MM.1S (cell line): ENCODE measurements at regions not wholly inside any gene's neighbourhood (a gene's known extent, or its start where the extent isn't known, plus 50 kb on each side); places are given as distances from the start of the nearest gene placed in this dataset.

ENCODE experiments used
- DNase-seq: peaks from one replicate; pipeline ENCODE4 v3.0.0-alpha.2; 2015
- H2AFZ ChIP-seq: fragments of 300-600 bp; sonication (generic); 2 replicates; pipeline ENCODE4 v1.6.0; 2016; ENCODE audit warnings: antibody characterized with exemption, low read length
- H3F3A ChIP-seq: fragments of 300-600 bp; sonication (generic); 2 replicates; pipeline ENCODE4 v1.6.1; 2016; ENCODE audit warnings: mild to moderate bottlenecking, antibody characterized with exemption, low read length, moderate library complexity, mixed read lengths; ENCODE audit not compliant: insufficient read depth
- H3K27ac ChIP-seq: fragments of 300-600 bp; sonication (generic); 2 replicates; pipeline ENCODE4 v1.5.1; 2016; ENCODE audit warnings: mild to moderate bottlenecking, low read length
- H3K27me3 ChIP-seq: fragments of 300-600 bp; sonication (generic); replicated peaks from 2 replicates; pipeline ENCODE4 v1.6.0; 2016; ENCODE audit warnings: low read length; ENCODE audit not compliant: insufficient read depth
- H3K36me3 ChIP-seq: fragments of 300-600 bp; sonication (generic); replicated peaks from 2 replicates; pipeline ENCODE4 v1.6.1; 2016; ENCODE audit warnings: mild to moderate bottlenecking, low read length, mixed read lengths; ENCODE audit not compliant: insufficient read depth
- H3K4me1 ChIP-seq: fragments of 300-600 bp; sonication (generic); 2 replicates; pipeline ENCODE4 v1.6.1; 2016; ENCODE audit warnings: low read length, mixed read lengths
- H3K4me2 ChIP-seq: fragments of 300-600 bp; sonication (generic); 2 replicates; pipeline ENCODE4 v1.6.0; 2016; ENCODE audit warnings: low read depth, low read length
- H3K4me3 ChIP-seq: fragments of 300-600 bp; sonication (generic); 2 replicates; pipeline ENCODE4 v1.5.1; 2016; ENCODE audit warnings: low read length, mixed read lengths
- H3K79me2 ChIP-seq: fragments of 300-600 bp; sonication (generic); 2 replicates; pipeline ENCODE4 v1.6.1; 2016; ENCODE audit warnings: mixed run types, low read length, mixed read lengths
- H3K9ac ChIP-seq: fragments of 300-600 bp; sonication (generic); 2 replicates; pipeline ENCODE4 v1.6.1; 2016; ENCODE audit warnings: low read length, mixed read lengths
- H3K9me2 ChIP-seq: fragments of 300-600 bp; sonication (generic); replicated peaks from 2 replicates; pipeline ENCODE4 v1.6.1; 2016; ENCODE audit warnings: mild to moderate bottlenecking, low read length, mixed read lengths; ENCODE audit not compliant: insufficient read depth
- H3K9me3 ChIP-seq: fragments of 300-600 bp; sonication (generic); replicated peaks from 2 replicates; pipeline ENCODE4 v1.6.1; 2016; ENCODE audit warnings: mild to moderate bottlenecking, low read length, mixed read lengths; ENCODE audit not compliant: insufficient read depth
- H4K20me1 ChIP-seq: fragments of 300-600 bp; sonication (generic); 2 replicates; pipeline ENCODE4 v1.6.1; 2016; ENCODE audit warnings: mild to moderate bottlenecking, low read length, moderate library complexity, mixed read lengths; ENCODE audit not compliant: insufficient read depth
- CTCF ChIP-seq: fragments of 300-600 bp; sonication (generic); IDR thresholded peaks from 2 replicates; pipeline ENCODE4 v1.5.1; 2016; ENCODE audit warnings: antibody characterized with exemption, low read length, mixed read lengths
- EZH2 ChIP-seq: fragments of 300-600 bp; sonication (generic); optimal IDR thresholded peaks from 2 replicates; pipeline ENCODE3; 2017; ENCODE audit warnings: low read depth, mild to moderate bottlenecking, antibody characterized with exemption, low read length, mixed read lengths
- EZH2phosphoT487 ChIP-seq: fragments of 300-600 bp; sonication (generic); IDR thresholded peaks from 2 replicates; pipeline ENCODE4 v1.6.1; 2018; ENCODE audit warnings: antibody characterized with exemption, low read length

GRCh38 chr10:125510998-125511397 is 172.0 kb downstream of the TEX36 start:
- Histone ChIP-seq H2AFZ (no peak overlapping the region), H3K4me1 (no peaks in the 10 kb centered on the region), H4K20me1 (no peaks in the 10 kb centered on the region), H3K27me3 (no peaks in the 10 kb centered on the region; the same call in 1 of the 2 replicates), H3K9me2 (no peaks in the 10 kb centered on the region), H3K4me2 (no peak overlapping the region), H3F3A (no peaks in the 10 kb centered on the region), H3K27ac (no peak overlapping the region), H3K9ac (no peak overlapping the region), H3K36me3 (no peaks in the 10 kb centered on the region), H3K9me3 (no peaks in the 10 kb centered on the region), H3K79me2 (no peaks in the 10 kb centered on the region), H3K4me3 (no peak overlapping the region)
- DNase-seq = no peak
- TF ChIP-seq EZH2phosphoT487 = no peak
- TF ChIP-seq EZH2 = no peak
- no peak for TF ChIP-seq CTCF

- H3K27ac ChIP-seq = no peak overlapping the region
These were observed 177.3 kb downstream of the TEX36 start for GRCh38 chr10:125505648-125506047.

DNA sequence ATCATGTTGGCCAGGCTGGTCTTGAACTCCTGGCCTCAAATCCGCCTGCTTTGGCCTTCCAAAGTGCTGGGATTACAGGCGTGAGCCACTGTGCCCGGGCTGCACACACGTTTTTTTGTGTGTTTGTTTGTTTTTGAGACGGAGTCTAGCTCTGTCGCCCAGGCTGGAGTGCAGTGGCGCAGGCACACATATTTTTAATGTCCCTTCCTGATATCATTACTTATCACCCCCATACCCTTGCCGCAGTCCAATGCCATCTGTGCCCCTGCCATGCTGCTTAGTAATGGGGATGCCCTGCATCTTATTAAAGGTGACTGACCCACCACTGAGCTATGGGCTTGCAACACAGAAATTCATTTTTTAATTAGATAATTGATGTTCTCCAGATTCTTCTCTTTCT is 180.7 kb downstream of the TEX36 start:
- no peaks in the 10 kb centered on the region; the same call in none of the 2 replicates for H3K27me3 ChIP-seq
- H3K9ac ChIP-seq = no peak overlapping the region
- H3F3A ChIP-seq = no peaks in the 10 kb centered on the region
- H3K4me2 ChIP-seq = no peak overlapping the region
- no peak overlapping the region for H2AFZ ChIP-seq
- TF ChIP-seq EZH2 (no peak), CTCF (no peak), EZH2phosphoT487 (no peak)
- H3K9me2 ChIP-seq = 0 out of 2 replicates have a peak, but pooled peaks cover 3% of the 10 kb centered on the region
- no peak overlapping the region for H3K4me3 ChIP-seq
- no peak for DNase-seq
- no peaks in the 10 kb centered on the region for H3K4me1 ChIP-seq
- H3K27ac ChIP-seq = no peak overlapping the region
- H4K20me1 ChIP-seq = no peaks in the 10 kb centered on the region
- H3K36me3 ChIP-seq = no peaks in the 10 kb centered on the region
- no peaks in the 10 kb centered on the region for H3K79me2 ChIP-seq
- H3K9me3 ChIP-seq = no peaks in the 10 kb centered on the region

More at GRCh38 chr10:125505648-125506047, 177.3 kb downstream of the TEX36 start:
- Histone ChIP-seq H4K20me1 (no peaks in the 10 kb centered on the region), H3K27me3 (no peaks in the 10 kb centered on the region; the same call in 1 of the 2 replicates), H3K4me3 (no peak overlapping the region), H3K4me1 (no peaks in the 10 kb centered on the region), H3F3A (no peaks in the 10 kb centered on the region), H3K9me3 (no peaks in the 10 kb centered on the region), H3K9me2 (0 out of 2 replicates have a peak, but pooled peaks cover under 1% of the 10 kb centered on the region), H3K9ac (no peak overlapping the region), H3K79me2 (no peaks in the 10 kb centered on the region), H2AFZ (no peak overlapping the region), H3K4me2 (no peak overlapping the region), H3K36me3 (no peaks in the 10 kb centered on the region)
- TF ChIP-seq EZH2phosphoT487 = no peak
- TF ChIP-seq EZH2 = no peak
- no peak for DNase-seq

DNA sequence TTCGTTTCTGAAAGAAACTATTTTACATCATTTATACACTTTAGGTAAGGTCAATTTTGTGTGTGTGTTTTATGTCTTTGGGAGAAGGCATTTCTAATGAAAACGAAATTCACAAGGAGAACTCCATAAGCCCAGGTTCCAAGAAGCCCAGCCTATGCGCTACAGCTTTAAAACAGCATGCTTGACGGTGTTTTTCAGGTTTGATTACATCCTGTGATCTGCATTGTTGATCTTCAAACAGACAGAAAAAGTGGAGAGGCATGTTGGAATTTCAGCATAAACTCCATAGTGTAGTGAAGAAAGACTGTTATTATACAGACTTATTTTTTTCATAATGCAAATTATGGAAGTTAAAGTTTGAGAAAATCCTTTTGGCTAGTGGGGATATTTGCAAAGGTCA is 187.6 kb downstream of the TEX36 start:
- no peak for DNase-seq
- no peak overlapping the region for H3K4me3 ChIP-seq
- TF ChIP-seq EZH2phosphoT487 (no peak), EZH2 (no peak), CTCF (no peak)
- H3K36me3 ChIP-seq = no peaks in the 10 kb centered on the region
- no peak overlapping the region for H2AFZ ChIP-seq
- H3F3A ChIP-seq = no peaks in the 10 kb centered on the region
- H3K9ac ChIP-seq = no peak overlapping the region
- no peaks in the 10 kb centered on the region for H4K20me1 ChIP-seq
- H3K4me2 ChIP-seq = no peak overlapping the region
- peaks cover 15% of the 10 kb centered on the region; the same call in 1 of the 2 replicates for H3K27me3 ChIP-seq
- no peaks in the 10 kb centered on the region for H3K9me2 ChIP-seq
- H3K9me3 ChIP-seq = no peaks in the 10 kb centered on the region
- H3K79me2 ChIP-seq = no peaks in the 10 kb centered on the region
- H3K27ac ChIP-seq = no peak overlapping the region
- H3K4me1 ChIP-seq = no peaks in the 10 kb centered on the region
